NCI-H82 treated with DMSO at 0.1 percent for 48 hours (cell line): ENCODE measurements at regions not wholly inside any gene's neighbourhood (a gene's known extent, or its start where the extent isn't known, plus 50 kb on each side); places are given as distances from the start of the nearest gene placed in this dataset.
A peak's percentile ranks its signal among the peaks of the same experiment; 100 is the strongest.
"Not testable (repeated sequence)": the region's sequence is repeated elsewhere in the genome, so short reads cannot be mapped to it uniquely, and the experiment has no call there.

Experiments used
- DNase-seq: peaks from one replicate; lab custom pipeline; 2025; ENCODE audit not compliant: unreplicated experiment; lab: John Stamatoyannopoulos, UW

GRCh38 chr15:57767481-57767880 is 61.0 kb downstream of the POLR2M start:
- DNase-seq: no peak

- DNase-seq: peak; percentile 21
Observed at GRCh38 chr15:57769266-57769665, 62.8 kb downstream of the POLR2M start.

- no peak for DNase-seq
Observed at GRCh38 chr15:57770495-57770894, 64.0 kb downstream of the POLR2M start.

GRCh38 chr15:57772223-57772957 is 65.9 kb downstream of the POLR2M start:
- DNase-seq: no peak

- no peak for DNase-seq
Observed at GRCh38 chr15:57773051-57773450, 66.5 kb downstream of the POLR2M start.

- DNase-seq: no peak
Observed at GRCh38 chr15:57777003-57777402, 70.5 kb downstream of the POLR2M start.

- no peak for DNase-seq
Observed at GRCh38 chr15:57780471-57780870, 74.0 kb downstream of the POLR2M start.

GRCh38 chr15:57782731-57783130 is 76.2 kb downstream of the POLR2M start:
- DNase-seq: no peak

GRCh38 chr15:57784081-57784511 is 77.6 kb downstream of the POLR2M start:
- DNase-seq: no peak

GRCh38 chr15:57785039-57785438 is 78.5 kb downstream of the POLR2M start:
- DNase-seq: no peak

GRCh38 chr15:57785959-57786358 is 79.4 kb downstream of the POLR2M start:
- no peak for DNase-seq

- no peak for DNase-seq
Observed at GRCh38 chr15:57789225-57789624, 82.7 kb downstream of the POLR2M start.

- DNase-seq: peak; percentile 14
Observed at GRCh38 chr15:57792724-57793449, 86.4 kb downstream of the POLR2M start.

- no peak for DNase-seq
Observed at GRCh38 chr15:57795261-57795660, 88.7 kb downstream of the POLR2M start.

GRCh38 chr15:57796146-57796545 is 89.6 kb downstream of the POLR2M start:
- DNase-seq: no peak

GRCh38 chr15:57797110-57797509 is 90.6 kb downstream of the POLR2M start:
- no peak for DNase-seq

- no peak for DNase-seq
Observed at GRCh38 chr15:57797568-57798267, 91.2 kb downstream of the POLR2M start.

GRCh38 chr15:57806003-57806402 is 99.5 kb downstream of the POLR2M start:
- DNase-seq: no peak

GRCh38 chr15:57809285-57809684 is 102.8 kb downstream of the POLR2M start:
- not testable (repeated sequence) for DNase-seq

- DNase-seq: no peak
Observed at GRCh38 chr15:57816599-57816998, 110.1 kb downstream of the POLR2M start.

GRCh38 chr15:57819646-57820045 is 113.1 kb downstream of the POLR2M start:
- no peak for DNase-seq

GRCh38 chr15:57820119-57820518 is 113.6 kb downstream of the POLR2M start:
- no peak for DNase-seq
